ENCODE measurements at regions not wholly inside any gene's neighbourhood (a gene's known extent, or its start where the extent isn't known, plus 50 kb on each side); places are given as distances from the start of the nearest gene placed in this dataset.
"Not testable (repeated sequence)": the region's sequence is repeated elsewhere in the genome, so short reads cannot be mapped to it uniquely, and the experiment has no call there.

GRCh38 chr10:84743483-84743882, 415.1 kb downstream of the CCSER2 start:
- Histone ChIP-seq H3K4me1 (no peaks in the 10 kb centered on the region), H3K27me3 (no peaks in the 10 kb centered on the region), H3K4me3 (no peak overlapping the region), H3K27ac (no peak overlapping the region), H3K36me3 (replicated peaks in 1 of 2; ENCODE audit: insufficient read depth in 1 of 2, low read depth in 2 of 2) (no peaks in the 10 kb centered on the region), H3K9me3 (no peaks in the 10 kb centered on the region)
- DNase-seq, result no peak
- TF ChIP-seq, protein P1, sequence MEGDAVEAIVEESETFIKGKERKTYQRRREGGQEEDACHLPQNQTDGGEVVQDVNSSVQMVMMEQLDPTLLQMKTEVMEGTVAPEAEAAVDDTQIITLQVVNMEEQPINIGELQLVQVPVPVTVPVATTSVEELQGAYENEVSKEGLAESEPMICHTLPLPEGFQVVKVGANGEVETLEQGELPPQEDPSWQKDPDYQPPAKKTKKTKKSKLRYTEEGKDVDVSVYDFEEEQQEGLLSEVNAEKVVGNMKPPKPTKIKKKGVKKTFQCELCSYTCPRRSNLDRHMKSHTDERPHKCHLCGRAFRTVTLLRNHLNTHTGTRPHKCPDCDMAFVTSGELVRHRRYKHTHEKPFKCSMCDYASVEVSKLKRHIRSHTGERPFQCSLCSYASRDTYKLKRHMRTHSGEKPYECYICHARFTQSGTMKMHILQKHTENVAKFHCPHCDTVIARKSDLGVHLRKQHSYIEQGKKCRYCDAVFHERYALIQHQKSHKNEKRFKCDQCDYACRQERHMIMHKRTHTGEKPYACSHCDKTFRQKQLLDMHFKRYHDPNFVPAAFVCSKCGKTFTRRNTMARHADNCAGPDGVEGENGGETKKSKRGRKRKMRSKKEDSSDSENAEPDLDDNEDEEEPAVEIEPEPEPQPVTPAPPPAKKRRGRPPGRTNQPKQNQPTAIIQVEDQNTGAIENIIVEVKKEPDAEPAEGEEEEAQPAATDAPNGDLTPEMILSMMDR (IDR thresholded peaks at IDR 0.05), result peak in 1 of 7 experiments; percentile 9
- TF ChIP-seq POLR2A (IDR thresholded peaks at IDR 0.05), result no peak
- ATAC-seq, result no peak
- intact Hi-C loops (cut with DNase I), result no loop called here

DNA sequence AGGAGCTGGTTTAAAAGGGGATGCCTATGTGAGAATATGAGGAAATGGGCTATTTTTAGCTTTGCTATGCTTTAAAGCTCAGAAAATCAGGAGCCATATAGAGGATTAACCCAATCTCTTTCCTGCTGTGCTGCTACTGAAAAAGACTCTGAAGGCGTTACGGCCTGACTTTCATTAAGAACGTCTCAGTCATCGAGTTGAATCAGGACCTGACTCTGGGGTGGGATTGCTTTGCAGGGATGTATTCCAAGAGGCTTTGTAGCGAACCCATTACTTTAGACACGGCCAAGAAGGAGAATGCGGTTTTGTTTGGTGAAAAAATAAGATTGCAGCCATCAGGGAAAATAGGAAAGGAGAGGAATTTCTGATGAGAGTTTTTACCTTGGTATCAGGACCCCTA, 426.9 kb downstream of the CCSER2 start:
- ATAC-seq (no peak), DNase-seq (no peak)
- WGBS, 2 donors, result 58 to 60% methylated on average over 7 of the region's 7 CpGs
- Histone ChIP-seq H3K4me3 (no peak overlapping the region), H3K27ac (no peak overlapping the region), H3K36me3 (replicated peaks in 1 of 2; ENCODE audit: insufficient read depth in 1 of 2, low read depth in 2 of 2) (no peaks in the 10 kb centered on the region), H3K9me3 (no peaks in the 10 kb centered on the region), H3K4me1 (no peaks in the 10 kb centered on the region), H3K27me3 (no peaks in the 10 kb centered on the region)
- intact Hi-C loops (cut with DNase I), result no loop called here
- TF ChIP-seq, protein P1 (IDR thresholded peaks at IDR 0.05), result no peak
- TF ChIP-seq POLR2A (IDR thresholded peaks at IDR 0.05), result no peak

- ATAC-seq; H3K9me3 ChIP-seq; DNase-seq; H3K27me3 ChIP-seq; H3K4me1 ChIP-seq; intact Hi-C loops (cut with DNase I); H3K27ac ChIP-seq; H3K4me3 ChIP-seq; H3K36me3 ChIP-seq (replicated peaks in 1 of 2; ENCODE audit: insufficient read depth in 1 of 2, low read depth in 2 of 2): not testable (repeated sequence)
- 37 to 93% methylated on average over 1 to 3 of the region's 3 CpGs for WGBS, 2 donors
These were observed 428.3 kb downstream of the CCSER2 start for GRCh38 chr10:84756653-84757052.

- H3K4me1 ChIP-seq; H3K9me3 ChIP-seq; DNase-seq; H3K36me3 ChIP-seq (replicated peaks in 1 of 2; ENCODE audit: insufficient read depth in 1 of 2, low read depth in 2 of 2); intact Hi-C loops (cut with DNase I); H3K27me3 ChIP-seq; H3K4me3 ChIP-seq; H3K27ac ChIP-seq; ATAC-seq: not testable (repeated sequence)
- WGBS, 2 donors, result 37 to 59% methylated on average over 6 to 14 of the region's 14 CpGs
These were observed 433.7 kb downstream of the CCSER2 start for GRCh38 chr10:84761994-84762614.

- no peaks in the 10 kb centered on the region for H3K36me3 ChIP-seq (replicated peaks in 1 of 2; ENCODE audit: insufficient read depth in 1 of 2, low read depth in 2 of 2)
- intact Hi-C loops (cut with DNase I), result no loop called here
- no peak for DNase-seq
- 82% methylated on average over 15 to 16 of the region's 16 CpGs for WGBS, 2 donors
- no peak for TF ChIP-seq POLR2A (IDR thresholded peaks at IDR 0.05)
- TF ChIP-seq, protein P1 (IDR thresholded peaks at IDR 0.05), result no peak
- H3K9me3 ChIP-seq, result no peaks in the 10 kb centered on the region
- ATAC-seq, result no peak
- H3K4me3 ChIP-seq, result no peak overlapping the region
- H3K27ac ChIP-seq, result no peak overlapping the region
- no peaks in the 10 kb centered on the region for H3K27me3 ChIP-seq
- H3K4me1 ChIP-seq, result no peaks in the 10 kb centered on the region
These were observed 434.5 kb downstream of the CCSER2 start for GRCh38 chr10:84762754-84763394.

DNA sequence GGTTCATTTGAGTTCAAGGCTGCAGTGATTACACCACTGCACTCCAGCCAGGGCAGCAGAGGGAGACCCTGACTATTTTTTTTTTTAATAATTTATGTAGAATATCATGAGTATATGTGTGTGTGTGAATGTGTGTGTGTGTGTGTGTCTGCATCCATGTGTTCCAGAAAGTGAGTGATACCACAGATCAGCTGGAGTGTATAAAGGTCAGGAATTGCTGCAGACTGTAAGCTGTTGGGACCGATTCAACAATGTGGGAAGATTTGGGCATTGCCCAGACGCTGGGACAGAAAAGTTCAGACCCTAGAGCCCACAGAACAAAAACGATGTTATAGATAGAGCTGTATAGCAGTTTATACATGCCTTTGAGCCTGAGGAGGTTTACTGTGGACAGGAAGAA, 435.6 kb downstream of the CCSER2 start:
- H3K4me3 ChIP-seq, result no peak overlapping the region
- DNase-seq, result no peak
- H3K36me3 ChIP-seq (replicated peaks in 1 of 2; ENCODE audit: insufficient read depth in 1 of 2, low read depth in 2 of 2), result no peaks in the 10 kb centered on the region
- ATAC-seq, result no peak
- H3K27ac ChIP-seq, result no peak overlapping the region
- intact Hi-C loops (cut with DNase I), result no loop called here
- no peaks in the 10 kb centered on the region for H3K27me3 ChIP-seq
- no peaks in the 10 kb centered on the region for H3K9me3 ChIP-seq
- TF ChIP-seq POLR2A (IDR thresholded peaks at IDR 0.05), result no peak
- TF ChIP-seq, protein P1 (IDR thresholded peaks at IDR 0.05), result no peak
- 29 to 32% methylated on average over 3 of the region's 3 CpGs for WGBS, 2 donors
- H3K4me1 ChIP-seq, result no peaks in the 10 kb centered on the region
